HUES6 (cell line): ENCODE measurements at regions not wholly inside any gene's neighbourhood (a gene's known extent, or its start where the extent isn't known, plus 50 kb on each side); places are given as distances from the start of the nearest gene placed in this dataset.

Source experiments
- H3K27ac ChIP-seq: 2 replicates; pipeline ENCODE4 v1.7.0; 2013; ENCODE audit warnings: low read depth, mild to moderate bottlenecking, low read length, inconsistent platforms
- H3K27me3 ChIP-seq: 2 replicates; pipeline ENCODE4 v1.6.1; 2013; ENCODE audit warnings: low read length; ENCODE audit not compliant: control insufficient read depth, insufficient read depth
- H3K36me3 ChIP-seq: 2 replicates; pipeline ENCODE4 v1.6.1; 2013; ENCODE audit warnings: low read length; ENCODE audit not compliant: control insufficient read depth, insufficient read depth
- H3K4me1 ChIP-seq: 2 replicates; pipeline ENCODE4 v1.6.1; 2013; ENCODE audit warnings: low read length; ENCODE audit not compliant: control insufficient read depth, insufficient read depth
- H3K4me3 ChIP-seq: 2 replicates; pipeline ENCODE4 v1.5.1; 2013; ENCODE audit warnings: low read depth, low read length
- H3K9ac ChIP-seq: one replicate; pipeline ENCODE4 v1.6.1; 2013; ENCODE audit warnings: mild to moderate bottlenecking, low read length
- H3K9me3 ChIP-seq: 2 replicates; pipeline ENCODE4 v1.6.1; 2013; ENCODE audit warnings: low read depth, low read length; ENCODE audit not compliant: control insufficient read depth, insufficient read depth

DNA sequence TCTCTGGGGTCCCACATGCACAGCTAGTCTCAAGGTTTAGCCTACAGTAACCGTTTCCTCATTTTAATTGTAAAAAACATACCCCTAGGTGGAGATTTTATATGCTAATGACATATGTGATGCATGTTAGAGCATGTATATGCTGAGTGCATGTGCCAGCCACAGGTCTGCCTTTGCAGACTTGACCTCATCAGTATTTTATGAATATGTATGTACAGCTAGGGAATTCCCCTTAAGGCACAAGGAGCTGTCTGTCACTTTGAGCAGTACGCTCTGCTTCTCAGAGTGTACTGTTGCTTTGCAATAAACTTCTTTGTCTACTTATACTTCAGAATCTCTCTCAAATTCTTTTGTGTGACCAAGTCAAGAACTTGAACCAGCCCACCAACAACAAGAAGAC, 131.2 kb upstream of the ERBB4 start:
- H3K27ac ChIP-seq: no peak overlapping the region
- H3K36me3 ChIP-seq: no peaks in the 10 kb centered on the region

GRCh38 chr2:212667751-212668316, 129.2 kb upstream of the ERBB4 start:
- H3K4me1 ChIP-seq: no peaks in the 10 kb centered on the region
- no peak overlapping the region for H3K9ac ChIP-seq
- no peaks in the 10 kb centered on the region for H3K27me3 ChIP-seq
- no peak overlapping the region for H3K4me3 ChIP-seq
- no peaks in the 10 kb centered on the region for H3K36me3 ChIP-seq
- H3K9me3 ChIP-seq: no peaks in the 10 kb centered on the region
- no peak overlapping the region for H3K27ac ChIP-seq

More for the DNA sequence above, 131.2 kb upstream of the ERBB4 start:
- Histone ChIP-seq H3K4me1 (no peaks in the 10 kb centered on the region), H3K9me3 (no peaks in the 10 kb centered on the region), H3K27me3 (no peaks in the 10 kb centered on the region), H3K9ac (no peak overlapping the region), H3K4me3 (no peak overlapping the region)

GRCh38 chr2:212665948-212666347, 127.3 kb upstream of the ERBB4 start:
- no peaks in the 10 kb centered on the region for H3K4me1 ChIP-seq

GRCh38 chr2:212659441-212659840, 120.8 kb upstream of the ERBB4 start:
- Histone ChIP-seq H3K4me3 (no peak overlapping the region), H3K4me1 (no peaks in the 10 kb centered on the region), H3K27me3 (no peaks in the 10 kb centered on the region), H3K9ac (no peak overlapping the region), H3K9me3 (no peaks in the 10 kb centered on the region), H3K27ac (no peak overlapping the region), H3K36me3 (no peaks in the 10 kb centered on the region)

More at GRCh38 chr2:212665948-212666347, 127.3 kb upstream of the ERBB4 start:
- Histone ChIP-seq H3K4me3 (no peak overlapping the region), H3K36me3 (no peaks in the 10 kb centered on the region), H3K27me3 (no peaks in the 10 kb centered on the region), H3K9ac (no peak overlapping the region), H3K27ac (no peak overlapping the region), H3K9me3 (no peaks in the 10 kb centered on the region)

GRCh38 chr2:212649646-212650045, 111.0 kb upstream of the ERBB4 start:
- no peaks in the 10 kb centered on the region for H3K27me3 ChIP-seq
- H3K4me3 ChIP-seq: no peak overlapping the region
- H3K9me3 ChIP-seq: no peaks in the 10 kb centered on the region
- H3K4me1 ChIP-seq: 0 out of 2 replicates have a peak, but pooled peaks cover 2% of the 10 kb centered on the region
- H3K9ac ChIP-seq: no peak overlapping the region
- H3K27ac ChIP-seq: no peak overlapping the region
- no peaks in the 10 kb centered on the region for H3K36me3 ChIP-seq

DNA sequence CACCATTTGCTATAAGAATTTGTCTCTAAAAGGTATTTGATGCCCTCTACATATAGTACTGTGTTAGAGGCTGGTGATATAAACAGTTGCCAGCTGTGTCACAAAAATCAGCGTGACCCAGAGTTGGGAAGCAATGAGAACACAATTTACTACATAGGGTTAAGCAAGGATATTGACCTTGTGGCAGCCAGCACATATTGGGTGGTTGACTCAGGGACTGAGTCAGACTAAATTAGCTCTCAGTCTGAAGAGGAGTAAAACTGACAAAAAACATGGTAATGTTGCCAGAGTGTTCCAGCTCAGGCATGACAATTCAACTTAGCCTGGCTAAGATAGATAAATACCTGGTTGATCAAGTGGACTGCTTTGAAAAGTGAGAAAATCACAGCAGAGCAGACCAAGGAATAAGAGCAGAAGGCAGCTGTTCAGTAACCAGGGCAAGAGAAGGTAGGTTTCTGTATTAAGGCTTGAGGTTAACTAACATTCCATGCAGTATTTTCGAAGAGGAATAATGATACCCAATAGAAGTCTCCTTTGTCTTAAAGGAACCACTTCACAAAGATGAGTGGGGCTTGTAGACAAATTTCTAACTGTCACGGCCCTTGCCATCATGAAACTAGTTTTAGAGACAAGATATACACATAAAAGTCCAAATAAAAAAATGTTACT, 108.2 kb upstream of the ERBB4 start:
- H3K9ac ChIP-seq: no peak overlapping the region
- no peak overlapping the region for H3K4me3 ChIP-seq
- no peaks in the 10 kb centered on the region for H3K9me3 ChIP-seq
- H3K4me1 ChIP-seq: 0 out of 2 replicates have a peak, but pooled peaks cover 7% of the 10 kb centered on the region
- no peaks in the 10 kb centered on the region for H3K36me3 ChIP-seq
- no peak overlapping the region for H3K27ac ChIP-seq
- no peaks in the 10 kb centered on the region for H3K27me3 ChIP-seq

GRCh38 chr2:212644195-212644837, 105.7 kb upstream of the ERBB4 start:
- H3K9me3 ChIP-seq: no peaks in the 10 kb centered on the region
- H3K4me1 ChIP-seq: 0 out of 2 replicates have a peak, but pooled peaks cover 7% of the 10 kb centered on the region
- H3K36me3 ChIP-seq: no peaks in the 10 kb centered on the region
- no peak overlapping the region for H3K4me3 ChIP-seq
- no peaks in the 10 kb centered on the region for H3K27me3 ChIP-seq
- no peak overlapping the region for H3K27ac ChIP-seq
- H3K9ac ChIP-seq: no peak overlapping the region

DNA sequence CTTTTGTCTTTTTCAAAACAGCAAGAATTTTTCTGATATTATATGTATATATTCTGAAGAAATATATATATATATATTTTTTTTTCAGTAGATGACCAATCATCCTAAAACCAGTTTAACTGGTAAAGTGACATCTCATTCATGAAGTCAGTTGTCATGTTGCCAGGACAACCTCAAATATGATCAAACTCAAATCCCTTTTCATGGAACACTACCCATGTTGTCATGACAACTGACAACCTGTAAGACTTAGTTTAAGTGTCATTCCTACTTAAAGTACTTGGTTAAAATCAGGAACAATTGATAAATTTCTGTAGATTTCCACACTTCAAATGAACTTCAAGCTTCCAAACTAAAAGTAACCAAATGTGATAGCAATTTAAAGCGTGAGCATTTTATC, 101.8 kb upstream of the ERBB4 start:
- no peak overlapping the region for H3K4me3 ChIP-seq
- 0 out of 2 replicates have a peak, but pooled peaks cover 7% of the 10 kb centered on the region for H3K4me1 ChIP-seq
- H3K27ac ChIP-seq: no peak overlapping the region
- H3K36me3 ChIP-seq: no peaks in the 10 kb centered on the region
- H3K27me3 ChIP-seq: no peaks in the 10 kb centered on the region
- H3K9ac ChIP-seq: no peak overlapping the region
- H3K9me3 ChIP-seq: no peaks in the 10 kb centered on the region

DNA sequence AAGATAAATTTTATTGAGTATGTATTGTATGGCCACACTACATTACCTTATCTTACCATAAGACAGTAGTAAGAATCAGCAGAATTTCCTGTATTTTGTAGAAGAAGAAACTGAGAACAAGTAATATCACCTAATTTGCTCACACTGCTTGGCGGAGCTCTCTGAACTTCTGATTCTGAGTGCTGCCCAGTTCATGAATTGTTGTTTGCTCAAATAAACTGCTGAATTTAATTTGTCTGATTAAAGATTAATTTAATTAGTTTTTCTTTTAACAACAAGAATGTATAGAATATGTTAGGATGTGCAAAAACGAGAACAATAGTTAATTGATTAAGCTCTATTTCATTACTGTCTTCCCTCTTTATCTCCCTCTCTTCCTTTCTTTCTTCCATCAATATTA, 100.1 kb upstream of the ERBB4 start:
- H3K9me3 ChIP-seq: no peaks in the 10 kb centered on the region
- no peak overlapping the region for H3K9ac ChIP-seq
- H3K4me3 ChIP-seq: no peak overlapping the region
- no peaks in the 10 kb centered on the region for H3K27me3 ChIP-seq
- H3K36me3 ChIP-seq: no peaks in the 10 kb centered on the region
- no peaks in the 10 kb centered on the region for H3K4me1 ChIP-seq
- H3K27ac ChIP-seq: no peak overlapping the region

- Histone ChIP-seq H3K4me3 (no peak overlapping the region), H3K9ac (no peak overlapping the region), H3K9me3 (no peaks in the 10 kb centered on the region), H3K36me3 (no peaks in the 10 kb centered on the region), H3K4me1 (no peaks in the 10 kb centered on the region), H3K27me3 (no peaks in the 10 kb centered on the region), H3K27ac (no peak overlapping the region)
Measured at GRCh38 chr2:212628586-212628985, 90.0 kb upstream of the ERBB4 start.

DNA sequence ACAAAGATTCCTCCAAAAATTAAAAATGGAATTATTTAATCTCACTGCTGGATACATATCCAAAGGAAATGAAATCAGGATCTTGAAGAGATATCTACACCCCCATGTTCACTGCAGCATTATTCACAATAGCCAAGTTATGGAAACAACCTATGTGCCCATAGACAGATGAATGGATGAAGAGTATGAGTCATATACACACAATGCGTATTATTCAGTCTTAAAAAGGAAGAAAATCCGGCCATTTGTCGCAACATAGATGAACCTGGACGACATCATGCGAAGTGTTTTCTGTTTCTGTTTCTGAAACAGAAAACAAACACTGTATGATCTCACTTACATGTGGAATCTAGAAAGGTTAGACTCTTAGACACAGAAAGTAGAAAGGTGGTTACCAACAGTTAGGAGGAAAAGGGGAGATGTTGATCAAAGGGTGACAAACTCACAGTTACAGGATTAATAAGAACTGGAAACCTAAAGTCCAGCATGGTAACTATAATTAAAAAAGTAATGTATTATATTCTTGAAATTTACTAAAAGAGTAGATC, 87.8 kb upstream of the ERBB4 start:
- H3K4me1 ChIP-seq: no peaks in the 10 kb centered on the region
- no peaks in the 10 kb centered on the region for H3K36me3 ChIP-seq
- H3K4me3 ChIP-seq: no peak overlapping the region
- no peak overlapping the region for H3K9ac ChIP-seq
- H3K27me3 ChIP-seq: no peaks in the 10 kb centered on the region
- no peaks in the 10 kb centered on the region for H3K9me3 ChIP-seq
- no peak overlapping the region for H3K27ac ChIP-seq
